IMR-90 (cell line): ENCODE measurements at regions not wholly inside any gene's neighbourhood (a gene's known extent, or its start where the extent isn't known, plus 50 kb on each side); places are given as distances from the start of the nearest gene placed in this dataset.

Experiments used
- CHD1 ChIP-seq: IDR thresholded peaks from 2 replicates; pipeline ENCODE4 v1.6.1; 2012; ENCODE audit warnings: low read depth, low read length, improper control_type of control experiment
- CTCF ChIP-seq: conservative IDR thresholded peaks from 2 replicates; pipeline ENCODE4 v1.5.1; 2012; ENCODE audit warnings: mild to moderate bottlenecking, low read depth, low read length, improper control_type of control experiment
- ELK1 ChIP-seq: fragments of 150-350 bp; IDR thresholded peaks from 2 replicates; pipeline ENCODE4 v1.6.1; 2016; ENCODE audit warnings: low read depth, mild to moderate bottlenecking, low read length, moderate library complexity, borderline replicate concordance
- MAFK ChIP-seq: IDR thresholded peaks from 2 replicates; pipeline ENCODE4 v1.6.1; 2012; ENCODE audit warnings: low read depth, low read length, improper control_type of control experiment
- MAZ ChIP-seq: IDR thresholded peaks from 2 replicates; pipeline ENCODE4 v1.6.1; 2012; ENCODE audit warnings: low read depth, mild to moderate bottlenecking, low read length, improper control_type of control experiment, moderate library complexity, borderline replicate concordance
- MXI1 ChIP-seq: IDR thresholded peaks from 2 replicates; pipeline ENCODE4 v1.6.1; 2012; ENCODE audit warnings: low read depth, mild to moderate bottlenecking, low read length, moderate library complexity, borderline replicate concordance
- POLR2A ChIP-seq: IDR thresholded peaks from 2 replicates; pipeline ENCODE4 v1.6.1; 2012; ENCODE audit warnings: mild to moderate bottlenecking, low read depth, low read length
- RAD21 ChIP-seq: IDR thresholded peaks from 2 replicates; pipeline ENCODE4 v1.6.1; 2012; ENCODE audit warnings: low read length, improper control_type of control experiment
- RCOR1 ChIP-seq: IDR thresholded peaks from 2 replicates; pipeline ENCODE4 v1.6.1; 2012; ENCODE audit warnings: mild to moderate bottlenecking, low read length, improper control_type of control experiment; ENCODE audit not compliant: insufficient replicate concordance
- RFX5 ChIP-seq: IDR thresholded peaks from 2 replicates; pipeline ENCODE4 v1.8.0; 2012; ENCODE audit warnings: low read depth, mild to moderate bottlenecking, low read length, moderate library complexity
- USF2 ChIP-seq: fragments of 150-350 bp; IDR thresholded peaks from 2 replicates; pipeline ENCODE4 v1.6.1; 2017; ENCODE audit warnings: mild to moderate bottlenecking, antibody characterized with exemption, low read length, low read depth

DNA sequence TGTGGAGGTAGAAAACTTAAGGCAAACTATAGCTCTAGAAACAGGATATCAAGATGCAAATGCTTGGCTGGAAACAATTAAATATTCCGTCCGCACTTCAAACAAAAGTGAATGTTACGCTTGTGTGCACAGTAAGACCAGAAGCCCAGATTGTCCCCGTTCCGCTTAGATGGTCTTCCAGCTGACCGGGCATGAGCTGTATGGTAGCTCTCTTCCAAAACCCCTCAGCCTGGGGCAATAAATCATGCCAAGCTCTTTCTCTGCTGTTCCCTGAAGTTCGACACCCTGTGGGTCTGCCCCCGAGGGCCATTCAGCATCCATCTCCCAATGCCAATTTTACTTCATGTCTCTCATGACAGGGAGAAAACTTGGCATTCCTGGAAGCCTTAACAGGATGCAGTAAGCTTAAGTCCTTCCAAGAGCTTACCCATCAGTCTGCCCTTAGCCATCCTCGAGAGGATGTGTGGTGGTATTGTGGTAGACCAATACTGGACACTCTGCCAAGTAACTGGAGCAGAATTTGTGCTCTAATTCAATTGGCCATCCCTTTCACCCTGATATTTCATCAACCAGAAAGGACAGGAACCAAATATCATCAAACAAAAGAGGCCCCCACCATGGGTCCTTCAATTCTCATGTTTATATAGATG is 70.7 kb upstream of the RANBP6 start:
- no peak for TF ChIP-seq CTCF
- no peak for TF ChIP-seq USF2
- no peak for TF ChIP-seq MAZ
- TF ChIP-seq POLR2A: no peak
- no peak for TF ChIP-seq RAD21
- no peak for TF ChIP-seq MAFK
- TF ChIP-seq RCOR1: no peak
- TF ChIP-seq CHD1: no peak
- no peak for TF ChIP-seq MXI1
- TF ChIP-seq ELK1: no peak
- no peak for TF ChIP-seq RFX5
